ENCODE measurements at regions not wholly inside any gene's neighbourhood (a gene's known extent, or its start where the extent isn't known, plus 50 kb on each side); places are given as distances from the start of the nearest gene placed in this dataset.

- Mint-ChIP-seq H3K4me3 (no peak overlapping the region), H3K36me3 (ENCODE audit: low read depth) (no peaks in the 10 kb centered on the region), H3K27me3 (no peaks in the 10 kb centered on the region), H3K9me3 (peaks cover 3% of the 10 kb centered on the region), H3K27ac (no peak overlapping the region), H3K4me1 (ENCODE audit: low read depth) (no peaks in the 10 kb centered on the region)
- DNase-seq = no peak
- POLR2A ChIA-PET = no interaction called here
- intact Hi-C loops (cut with micrococcal nuclease) = no loop called here
- ATAC-seq = no peak
- no peak for TF ChIP-seq CTCF (IDR thresholded peaks at IDR 0.05)
- CTCF ChIA-PET = no interaction called here
These were observed 452.4 kb upstream of the TSHZ3 start for GRCh38 chr19:31801611-31802010.

GRCh38 chr19:31803835-31804446 is 454.7 kb upstream of the TSHZ3 start:
- Mint-ChIP-seq H3K9me3 (peaks cover 2% of the 10 kb centered on the region), H3K4me3 (no peak overlapping the region), H3K27ac (no peak overlapping the region), H3K27me3 (no peaks in the 10 kb centered on the region), H3K4me1 (ENCODE audit: low read depth) (no peaks in the 10 kb centered on the region), H3K36me3 (ENCODE audit: low read depth) (no peaks in the 10 kb centered on the region)
- ChIA-PET CTCF (no interaction called here), POLR2A (no interaction called here)
- ATAC-seq = no peak
- intact Hi-C loops (cut with micrococcal nuclease) = no loop called here
- TF ChIP-seq CTCF (IDR thresholded peaks at IDR 0.05) = no peak
- DNase-seq = no peak

- Mint-ChIP-seq H3K4me3 (no peak overlapping the region), H3K27ac (no peak overlapping the region), H3K4me1 (ENCODE audit: low read depth) (no peaks in the 10 kb centered on the region), H3K36me3 (ENCODE audit: low read depth) (no peaks in the 10 kb centered on the region), H3K9me3 (peaks cover 2% of the 10 kb centered on the region), H3K27me3 (no peaks in the 10 kb centered on the region)
- no peak for TF ChIP-seq CTCF (IDR thresholded peaks at IDR 0.05)
- CTCF ChIA-PET = no interaction called here
- DNase-seq (no peak), ATAC-seq (no peak)
- intact Hi-C loops (cut with micrococcal nuclease) = no loop called here
- POLR2A ChIA-PET = no interaction called here
These were observed 455.4 kb upstream of the TSHZ3 start for GRCh38 chr19:31804668-31805067.

- Mint-ChIP-seq H3K27ac (no peak overlapping the region), H3K4me3 (no peak overlapping the region), H3K27me3 (no peaks in the 10 kb centered on the region), H3K36me3 (ENCODE audit: low read depth) (no peaks in the 10 kb centered on the region), H3K4me1 (ENCODE audit: low read depth) (no peaks in the 10 kb centered on the region), H3K9me3 (peaks cover 3% of the 10 kb centered on the region)
- DNase-seq = no peak
- TF ChIP-seq CTCF (IDR thresholded peaks at IDR 0.05) = no peak
- ATAC-seq = no peak
- CTCF ChIA-PET = no interaction called here
- intact Hi-C loops (cut with micrococcal nuclease) = no loop called here
- POLR2A ChIA-PET = interaction anchor here (0.7 kb wide), 1 partner anchor 59 kb away, joined by 3 read pairs; no protein-coding TSS in a partner anchor
These were observed 461.4 kb upstream of the TSHZ3 start for GRCh38 chr19:31810536-31811109.

GRCh38 chr19:31817971-31818797 is 468.9 kb upstream of the TSHZ3 start:
- ATAC-seq = no peak
- TF ChIP-seq CTCF (IDR thresholded peaks at IDR 0.05) = no peak
- H3K9me3 Mint-ChIP-seq = peaks cover 2% of the 10 kb centered on the region
- H3K27ac Mint-ChIP-seq = no peak overlapping the region
- intact Hi-C loops (cut with micrococcal nuclease) = no loop called here
- ChIA-PET CTCF (no interaction called here), POLR2A (no interaction called here)
- DNase-seq = no peak
- H3K4me1 Mint-ChIP-seq (ENCODE audit: low read depth) = no peaks in the 10 kb centered on the region
- no peaks in the 10 kb centered on the region for H3K36me3 Mint-ChIP-seq (ENCODE audit: low read depth)
- H3K27me3 Mint-ChIP-seq = no peaks in the 10 kb centered on the region
- no peak overlapping the region for H3K4me3 Mint-ChIP-seq
